HepG2 (cell line): ENCODE measurements at regions not wholly inside any gene's neighbourhood (a gene's known extent, or its start where the extent isn't known, plus 50 kb on each side); places are given as distances from the start of the nearest gene placed in this dataset.

Experiments used
- ATAC-seq: fragments of 200-7000 bp; cut with Tn5 transposase; 3 replicates; pipeline ENCODE4 v1.9.1; 2020; ENCODE audit warnings: mild to moderate bottlenecking, moderate library complexity
- BruUV-seq: library from RNA; stranded (reverse); fragments of 400-500 nt; replicated peaks from 2 replicates; lab custom pipeline; 2021; lab: Mats Ljungman, UMichigan
- CTCF ChIA-PET: fragments of 300-600 bp; formaldehyde crosslinking; extraction: SDS; loops from one replicate; lab custom pipeline; 2021; ENCODE audit warnings: low total read pairs, inconsistent platforms, low intra/inter-chr PET ratio; lab: Yijun Ruan, JAX
- POLR2A ChIA-PET: fragments of 350-600 bp; sonication (Branson Sonifier 250); formaldehyde crosslinking; loops from one replicate; lab custom pipeline; 2020; ENCODE audit warnings: antibody characterized with exemption, inconsistent platforms; lab: Yijun Ruan, JAX
- DNase-seq: peaks from one replicate; pipeline ENCODE4 v3.0.0-alpha.2; 2015; ENCODE audit warnings: low spot score
- FAIRE-seq: peaks from 3 replicates; lab custom pipeline; 2011; peaks lifted over from hg19 to GRCh38; lab: Jason Lieb, UNC
- H2AFZ ChIP-seq: one replicate; pipeline ENCODE4 v1.6.1; 2011; ENCODE audit warnings: low read length, inconsistent platforms
- H3K27ac ChIP-seq: fragments of 300-600 bp; 3 replicates; pipeline ENCODE4 v1.8.0; 2011; ENCODE audit warnings: mixed run types, mild to moderate bottlenecking, mixed read lengths, low read length, inconsistent platforms; ENCODE audit not compliant: insufficient read depth; ENCODE audit errors: extremely low read length
- H3K27me3 ChIP-seq, 2 experiments: fragments of 200-600 bp in 1 of 2; 2 replicates in 1 of 2; 3 replicates in 1 of 2; pipeline versions ENCODE4 v1.6.0 to v1.8.0; 2011; ENCODE audit warnings: low read length in 2 of 2, mild to moderate bottlenecking in 2 of 2, moderate library complexity in 2 of 2, inconsistent platforms in 1 of 2; ENCODE audit not compliant: insufficient read depth in 2 of 2, control insufficient read depth in 1 of 2
- H3K36me3 ChIP-seq, 2 experiments: fragments of 200-600 bp in 1 of 2; replicated peaks in 1 of 2; 2 replicates in 1 of 2; 3 replicates in 1 of 2; pipeline versions ENCODE4 v1.5.1 to v1.8.0; 2011; ENCODE audit warnings: low read length in 2 of 2, inconsistent platforms in 1 of 2; ENCODE audit not compliant: insufficient read depth in 2 of 2, control insufficient read depth in 1 of 2
- H3K4me1 ChIP-seq: 2 replicates; pipeline ENCODE4 v1.5.1; 2012; ENCODE audit warnings: low read length, inconsistent platforms; ENCODE audit not compliant: insufficient read depth
- H3K4me2 ChIP-seq: 2 replicates; pipeline ENCODE4 v1.6.0; 2011; ENCODE audit warnings: low read depth, low read length, inconsistent platforms
- H3K4me3 ChIP-seq, 3 experiments: fragments of 200-600 bp in 1 of 3; sonication (generic), shearing (Covaris generic) in 1 of 3; replicated peaks in 1 of 3; 2 replicates each; pipeline ENCODE4 v1.5.1; 2011 to 2016; ENCODE audit warnings: low read length in 3 of 3, inconsistent platforms in 2 of 3, low read depth in 2 of 3, mild to moderate bottlenecking in 2 of 3, control low read depth in 1 of 3, mixed read lengths in 1 of 3; ENCODE audit not compliant: insufficient read depth in 1 of 3
- H3K79me2 ChIP-seq: one replicate; pipeline ENCODE4 v1.6.1; 2011; ENCODE audit warnings: low read length, inconsistent platforms; ENCODE audit not compliant: insufficient read depth
- H3K9ac ChIP-seq: 2 replicates; pipeline ENCODE4 v1.6.0; 2011; ENCODE audit warnings: mild to moderate bottlenecking, low read depth, low read length, inconsistent platforms; ENCODE audit not compliant: insufficient read depth
- H3K9me3 ChIP-seq: 2 replicates; pipeline ENCODE4 v1.5.1; 2012; ENCODE audit warnings: mild to moderate bottlenecking, low read length
- H4K20me1 ChIP-seq: 2 replicates; pipeline ENCODE4 v1.6.0; 2011; ENCODE audit warnings: inconsistent platforms, mild to moderate bottlenecking, low read length, moderate library complexity; ENCODE audit not compliant: insufficient read depth
- CENPT ChIP-seq: sonication (generic); formaldehyde crosslinking; IDR thresholded peaks from 2 replicates; pipeline ENCODE4 v1.8.0; 2022; ENCODE audit warnings: low read depth, mild to moderate bottlenecking, moderate library complexity, missing genetic modification reagents
- KDM6A ChIP-seq: IDR thresholded peaks from 2 replicates; pipeline ENCODE4 v1.6.1; 2016; ENCODE audit warnings: low read depth
- RARA ChIP-seq: IDR thresholded peaks from 2 replicates; pipeline ENCODE4 v1.6.1; 2016; ENCODE audit warnings: missing genetic modification reagents, missing compliant biosample characterization
- ZBTB21 ChIP-seq: sonication (generic); formaldehyde crosslinking; IDR thresholded peaks from 2 replicates; pipeline ENCODE4 v1.4.0; 2020; ENCODE audit warnings: missing genetic modification reagents
- ZNF878 ChIP-seq: sonication (generic); formaldehyde crosslinking; IDR thresholded peaks from 2 replicates; pipeline ENCODE4 v1.8.1; 2023; ENCODE audit warnings: mild to moderate bottlenecking, missing genetic modification reagents, moderate library complexity
- WGBS: methylation state at CpG from one replicate; pipeline ENCODE4 v1.1.6; 2017; ENCODE audit warnings: low lambda C conversion rate; 5-methylcytosine and 5-hydroxymethylcytosine counted together
- in situ Hi-C: cut with HindIII; loops from 2 replicates; pipeline ENCODE4 v1.10.0; 2017; ENCODE audit warnings: low pct_unique_long_range_greater_than_20kb; ENCODE audit not compliant: extremely low pct_ligation_motif_present
- intact Hi-C: fragments of 100-400 bp; cut with micrococcal nuclease; formaldehyde crosslinking; loops from one replicate; pipeline ENCODE4 v1.10.0; 2022; ENCODE audit not compliant: unreplicated experiment

DNA sequence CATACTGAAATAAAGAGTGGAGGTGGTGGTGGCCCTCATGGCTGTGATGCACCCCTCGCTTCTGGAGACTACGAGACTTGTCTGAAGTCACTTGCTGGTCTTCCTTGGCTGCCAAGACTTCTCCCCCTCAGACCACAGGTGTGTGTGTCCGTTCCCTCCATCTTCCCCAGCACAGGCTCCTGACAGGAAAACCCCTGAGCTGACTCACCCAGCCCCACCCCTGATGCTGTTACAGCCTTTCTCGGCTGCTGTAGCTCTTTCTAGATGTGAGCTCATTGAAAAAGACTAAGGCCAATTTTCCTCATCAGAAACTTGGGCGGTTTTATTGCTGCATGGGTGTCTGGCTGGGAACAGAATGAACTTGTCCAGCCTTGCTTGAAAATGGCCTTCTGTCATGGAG is 296.9 kb downstream of the TMEM114 start:
- Histone ChIP-seq H3K36me3 (no peaks in the 10 kb centered on the region), H2AFZ (no peak overlapping the region), H3K9ac (no peak overlapping the region), H3K79me2 (no peaks in the 10 kb centered on the region), H3K4me1 (no peaks in the 10 kb centered on the region), H4K20me1 (no peaks in the 10 kb centered on the region), H3K27ac (no peak overlapping the region), H3K4me3 (no peak overlapping the region), H3K9me3 (no peaks in the 10 kb centered on the region), H3K27me3 (peaks cover 0 to 13% of the 10 kb centered on the region in 2 experiments; a peak in 1 of 5 replicates), H3K4me2 (no peak overlapping the region)
- ChIA-PET POLR2A (no interaction called here), CTCF (no interaction called here)
- WGBS: 2% methylated on average over 5 of the region's 5 CpGs
- no peak for FAIRE-seq
- in situ Hi-C loops: no loop called here
- intact Hi-C loops: no loop called here
- no TSS peak for BruUV-seq
- ATAC-seq: no peak
- TF ChIP-seq ZBTB21 (CRISPR knock-in tag) (no peak), RARA (CRISPR knock-in tag) (no peak)
- no peak for DNase-seq

GRCh38 chr16:8292271-8292670 is 298.0 kb downstream of the TMEM114 start:
- CTCF ChIA-PET: no interaction called here
- no peak for TF ChIP-seq ZNF878 (CRISPR knock-in tag)
- TF ChIP-seq CENPT: no peak
- no peak for TF ChIP-seq KDM6A (CRISPR knock-in tag)
- intact Hi-C loops (no loop called here), in situ Hi-C loops (no loop called here)
- H3K4me1 ChIP-seq: no peaks in the 10 kb centered on the region
- no peak overlapping the region for H3K9ac ChIP-seq
- 5% methylated on average over 6 of the region's 6 CpGs for WGBS
- BruUV-seq: no TSS peak
- DNase-seq (no peak), ATAC-seq (no peak), FAIRE-seq (no peak)
- no peaks in the 10 kb centered on the region for H4K20me1 ChIP-seq
- POLR2A ChIA-PET: no interaction called here
- peaks cover 0 to 9% of the 10 kb centered on the region in 2 experiments; a peak in 1 of 5 replicates for H3K27me3 ChIP-seq
- H3K36me3 ChIP-seq: no peaks in the 10 kb centered on the region
- H2AFZ ChIP-seq: no peak overlapping the region
- no peak overlapping the region for H3K4me2 ChIP-seq
- no peaks in the 10 kb centered on the region for H3K9me3 ChIP-seq
- no peak overlapping the region for H3K4me3 ChIP-seq
- H3K79me2 ChIP-seq: no peaks in the 10 kb centered on the region
- no peak overlapping the region for H3K27ac ChIP-seq
